Mucosa of stomach (tissue), 1 donor: ENCODE measurements at regions not wholly inside any gene's neighbourhood (a gene's known extent, or its start where the extent isn't known, plus 50 kb on each side); places are given as distances from the start of the nearest gene placed in this dataset.
"Not testable (repeated sequence)": the region's sequence is repeated elsewhere in the genome, so short reads cannot be mapped to it uniquely, and the experiment has no call there.

Experiments
- H3K27me3 ChIP-seq: one replicate; pipeline ENCODE4 v1.7.0; 2013; ENCODE audit warnings: mild to moderate bottlenecking, low read length; ENCODE audit not compliant: control insufficient read depth, insufficient read depth
- H3K36me3 ChIP-seq: one replicate; pipeline ENCODE4 v1.7.0; 2013; ENCODE audit warnings: low read length; ENCODE audit not compliant: control insufficient read depth, insufficient read depth
- H3K4me1 ChIP-seq: one replicate; pipeline ENCODE4 v1.7.0; 2013; ENCODE audit warnings: mild to moderate bottlenecking, low read length; ENCODE audit not compliant: control insufficient read depth, insufficient read depth
- H3K4me3 ChIP-seq: one replicate; pipeline ENCODE4 v1.7.0; 2013; ENCODE audit warnings: low read length
- H3K9ac ChIP-seq: one replicate; pipeline ENCODE4 v1.7.0; 2013; ENCODE audit warnings: mild to moderate bottlenecking, low read length, moderate library complexity
- H3K9me3 ChIP-seq: one replicate; pipeline ENCODE4 v1.7.0; 2013; ENCODE audit warnings: mild to moderate bottlenecking, low read length, moderate library complexity; ENCODE audit not compliant: control insufficient read depth
- donor health status: Pancreatic carcinoma.

GRCh38 chr14:35927727-35928126, 101.6 kb downstream of the BRMS1L start:
- H3K9me3 ChIP-seq: no peaks in the 10 kb centered on the region
- no peak overlapping the region for H3K4me3 ChIP-seq
- H3K27me3 ChIP-seq: no peaks in the 10 kb centered on the region

GRCh38 chr14:35925319-35925718, 99.2 kb downstream of the BRMS1L start:
- Histone ChIP-seq H3K27me3 (no peaks in the 10 kb centered on the region), H3K4me3 (no peak overlapping the region), H3K9ac (no peak overlapping the region)

More at GRCh38 chr14:35927727-35928126, 101.6 kb downstream of the BRMS1L start:
- H3K9ac ChIP-seq: no peak overlapping the region
- H3K4me1 ChIP-seq: no peaks in the 10 kb centered on the region
- no peaks in the 10 kb centered on the region for H3K36me3 ChIP-seq

GRCh38 chr14:35922590-35922989, 96.5 kb downstream of the BRMS1L start:
- not testable (repeated sequence) for H3K9me3 ChIP-seq, H3K4me1 ChIP-seq, H3K36me3 ChIP-seq, H3K27me3 ChIP-seq, H3K9ac ChIP-seq, H3K4me3 ChIP-seq

More at GRCh38 chr14:35925319-35925718, 99.2 kb downstream of the BRMS1L start:
- H3K9me3 ChIP-seq: no peaks in the 10 kb centered on the region
- H3K4me1 ChIP-seq: no peaks in the 10 kb centered on the region
- no peaks in the 10 kb centered on the region for H3K36me3 ChIP-seq

GRCh38 chr14:35921745-35922144, 95.6 kb downstream of the BRMS1L start:
- no peak overlapping the region for H3K4me3 ChIP-seq
- H3K36me3 ChIP-seq: no peaks in the 10 kb centered on the region
- no peaks in the 10 kb centered on the region for H3K27me3 ChIP-seq

More at GRCh38 chr14:35921745-35922144, 95.6 kb downstream of the BRMS1L start:
- no peak overlapping the region for H3K9ac ChIP-seq
- no peaks in the 10 kb centered on the region for H3K4me1 ChIP-seq
- H3K9me3 ChIP-seq: no peaks in the 10 kb centered on the region
